SJSA1 (cell line): ENCODE measurements at regions not wholly inside any gene's neighbourhood (a gene's known extent, or its start where the extent isn't known, plus 50 kb on each side); places are given as distances from the start of the nearest gene placed in this dataset.

Experiments used
- DNase-seq, 2 experiments: peaks; one replicate each; pipeline ENCODE4 v3.0.0-alpha.2; 2015 to 2020; ENCODE audit warnings: low spot score in 2 of 2, low read depth in 1 of 2
- H3K27ac ChIP-seq: fragments of 250-450 bp; sonication (Bioruptor Pico); 2 replicates; pipeline ENCODE4 v1.5.1; 2020; ENCODE audit warnings: mild to moderate bottlenecking, moderate library complexity
- H3K27me3 ChIP-seq: fragments of 250-450 bp; sonication (Bioruptor Pico); replicated peaks from 2 replicates; pipeline ENCODE4 v1.5.1; 2020; ENCODE audit warnings: mild to moderate bottlenecking, moderate library complexity
- H3K36me3 ChIP-seq: fragments of 250-450 bp; sonication (Bioruptor Pico); 2 replicates; pipeline ENCODE4 v1.5.1; 2020; ENCODE audit warnings: mild to moderate bottlenecking
- H3K4me1 ChIP-seq: fragments of 250-450 bp; sonication (Bioruptor Pico); replicated peaks from 2 replicates; pipeline ENCODE4 v1.6.1; 2021; ENCODE audit warnings: mild to moderate bottlenecking
- H3K4me3 ChIP-seq: fragments of 250-450 bp; sonication (Bioruptor Pico); 2 replicates; pipeline ENCODE4 v1.5.1; 2020; ENCODE audit warnings: mild to moderate bottlenecking
- H3K9me3 ChIP-seq: fragments of 250-450 bp; sonication (Bioruptor Pico); replicated peaks from 2 replicates; pipeline ENCODE4 v1.5.1; 2020; ENCODE audit warnings: mild to moderate bottlenecking

GRCh38 chr4:18566970-18567799 is 545.6 kb upstream of the LCORL start:
- no peak overlapping the region for H3K4me3 ChIP-seq
- peaks cover 13% of the 10 kb centered on the region for H3K4me1 ChIP-seq
- peaks cover 9% of the 10 kb centered on the region; the same call in 1 of the 2 replicates for H3K9me3 ChIP-seq
- no peaks in the 10 kb centered on the region for H3K27me3 ChIP-seq
- DNase-seq = peak in 1 of 2 experiments; percentile 27
- no peak overlapping the region for H3K27ac ChIP-seq
- no peaks in the 10 kb centered on the region for H3K36me3 ChIP-seq

- no peak overlapping the region for H3K4me3 ChIP-seq
- no peaks in the 10 kb centered on the region for H3K36me3 ChIP-seq
- no peaks in the 10 kb centered on the region for H3K27me3 ChIP-seq
- DNase-seq = no peak
- H3K4me1 ChIP-seq = no peaks in the 10 kb centered on the region
- no peak overlapping the region for H3K27ac ChIP-seq
- H3K9me3 ChIP-seq = peaks cover 6% of the 10 kb centered on the region; the same call in 1 of the 2 replicates
These were observed 537.9 kb upstream of the LCORL start for GRCh38 chr4:18559492-18559891.

GRCh38 chr4:18556402-18556801 is 534.8 kb upstream of the LCORL start:
- no peak overlapping the region for H3K27ac ChIP-seq
- no peaks in the 10 kb centered on the region for H3K36me3 ChIP-seq
- peaks cover 13% of the 10 kb centered on the region for H3K9me3 ChIP-seq
- no peaks in the 10 kb centered on the region for H3K27me3 ChIP-seq
- H3K4me3 ChIP-seq = no peak overlapping the region
- no peaks in the 10 kb centered on the region for H3K4me1 ChIP-seq
- no peak for DNase-seq

GRCh38 chr4:18540349-18540748 is 518.8 kb upstream of the LCORL start:
- DNase-seq = no peak
- Histone ChIP-seq H3K36me3 (no peaks in the 10 kb centered on the region), H3K27ac (no peak overlapping the region), H3K27me3 (no peaks in the 10 kb centered on the region), H3K4me3 (no peak overlapping the region), H3K4me1 (no peaks in the 10 kb centered on the region), H3K9me3 (peaks cover 9% of the 10 kb centered on the region)

- no peak for DNase-seq
These were observed 516.6 kb upstream of the LCORL start for GRCh38 chr4:18538121-18538520.

GRCh38 chr4:18536428-18536827 is 514.9 kb upstream of the LCORL start:
- no peak overlapping the region for H3K4me3 ChIP-seq
- peaks cover 5% of the 10 kb centered on the region; the same call in 1 of the 2 replicates for H3K9me3 ChIP-seq
- no peak overlapping the region for H3K27ac ChIP-seq
- H3K36me3 ChIP-seq = no peaks in the 10 kb centered on the region
- H3K4me1 ChIP-seq = no peaks in the 10 kb centered on the region
- no peaks in the 10 kb centered on the region for H3K27me3 ChIP-seq
- no peak for DNase-seq

More at GRCh38 chr4:18538121-18538520, 516.6 kb upstream of the LCORL start:
- Histone ChIP-seq H3K27ac (no peak overlapping the region), H3K4me1 (no peaks in the 10 kb centered on the region), H3K9me3 (peaks cover 5% of the 10 kb centered on the region; the same call in 1 of the 2 replicates), H3K4me3 (no peak overlapping the region), H3K36me3 (no peaks in the 10 kb centered on the region), H3K27me3 (no peaks in the 10 kb centered on the region)

- Histone ChIP-seq H3K27me3 (no peaks in the 10 kb centered on the region), H3K9me3 (peaks cover 5% of the 10 kb centered on the region; the same call in 1 of the 2 replicates), H3K4me3 (no peak overlapping the region), H3K27ac (no peak overlapping the region), H3K36me3 (no peaks in the 10 kb centered on the region), H3K4me1 (no peaks in the 10 kb centered on the region)
- DNase-seq = no peak
These were observed 514.4 kb upstream of the LCORL start for GRCh38 chr4:18535948-18536347.

GRCh38 chr4:18533262-18533775 is 511.8 kb upstream of the LCORL start:
- no peak for DNase-seq

GRCh38 chr4:18531731-18532130 is 510.2 kb upstream of the LCORL start:
- Histone ChIP-seq H3K9me3 (no peaks in the 10 kb centered on the region; the same call in 1 of the 2 replicates), H3K4me3 (no peak overlapping the region), H3K4me1 (no peaks in the 10 kb centered on the region), H3K27ac (no peak overlapping the region), H3K27me3 (no peaks in the 10 kb centered on the region), H3K36me3 (no peaks in the 10 kb centered on the region)
- no peak for DNase-seq

More at GRCh38 chr4:18533262-18533775, 511.8 kb upstream of the LCORL start:
- Histone ChIP-seq H3K36me3 (no peaks in the 10 kb centered on the region), H3K4me3 (no peak overlapping the region), H3K27ac (no peak overlapping the region), H3K9me3 (peaks cover 5% of the 10 kb centered on the region; the same call in 1 of the 2 replicates), H3K4me1 (no peaks in the 10 kb centered on the region), H3K27me3 (no peaks in the 10 kb centered on the region)

- Histone ChIP-seq H3K36me3 (no peaks in the 10 kb centered on the region), H3K4me1 (no peaks in the 10 kb centered on the region), H3K27me3 (no peaks in the 10 kb centered on the region), H3K9me3 (no peaks in the 10 kb centered on the region), H3K27ac (no peak overlapping the region), H3K4me3 (no peak overlapping the region)
- DNase-seq = no peak
These were observed 507.9 kb upstream of the LCORL start for GRCh38 chr4:18529482-18529881.

- Histone ChIP-seq H3K4me3 (no peak overlapping the region), H3K27me3 (no peaks in the 10 kb centered on the region), H3K9me3 (no peaks in the 10 kb centered on the region), H3K27ac (no peak overlapping the region), H3K36me3 (no peaks in the 10 kb centered on the region), H3K4me1 (no peaks in the 10 kb centered on the region)
- no peak for DNase-seq
These were observed 503.1 kb upstream of the LCORL start for GRCh38 chr4:18524667-18525066.

- no peaks in the 10 kb centered on the region for H3K4me1 ChIP-seq
- H3K36me3 ChIP-seq = no peaks in the 10 kb centered on the region
- DNase-seq = no peak
- no peaks in the 10 kb centered on the region for H3K9me3 ChIP-seq
- H3K27me3 ChIP-seq = no peaks in the 10 kb centered on the region
- no peak overlapping the region for H3K4me3 ChIP-seq
- H3K27ac ChIP-seq = no peak overlapping the region
These were observed 496.5 kb upstream of the LCORL start for GRCh38 chr4:18518098-18518497.

GRCh38 chr4:18513861-18514260 is 492.3 kb upstream of the LCORL start:
- no peak for DNase-seq
- H3K36me3 ChIP-seq = no peaks in the 10 kb centered on the region
- no peak overlapping the region for H3K27ac ChIP-seq
- H3K27me3 ChIP-seq = no peaks in the 10 kb centered on the region
- no peak overlapping the region for H3K4me3 ChIP-seq
- no peaks in the 10 kb centered on the region for H3K4me1 ChIP-seq
- peaks cover 5% of the 10 kb centered on the region for H3K9me3 ChIP-seq

GRCh38 chr4:18512718-18513117 is 491.2 kb upstream of the LCORL start:
- no peak for DNase-seq
- no peaks in the 10 kb centered on the region for H3K36me3 ChIP-seq
- no peaks in the 10 kb centered on the region for H3K27me3 ChIP-seq
- H3K27ac ChIP-seq = no peak overlapping the region
- no peak overlapping the region for H3K4me3 ChIP-seq
- H3K9me3 ChIP-seq = peaks cover 5% of the 10 kb centered on the region
- H3K4me1 ChIP-seq = no peaks in the 10 kb centered on the region
